Superior temporal gyrus (tissue), 1 donor: ENCODE measurements at regions not wholly inside any gene's neighbourhood (a gene's known extent, or its start where the extent isn't known, plus 50 kb on each side); places are given as distances from the start of the nearest gene placed in this dataset.

Source experiments
- DNase-seq: peaks from one replicate; pipeline ENCODE4 v3.0.0-alpha.2; 2016; ENCODE audit errors: extremely low spot score

DNA sequence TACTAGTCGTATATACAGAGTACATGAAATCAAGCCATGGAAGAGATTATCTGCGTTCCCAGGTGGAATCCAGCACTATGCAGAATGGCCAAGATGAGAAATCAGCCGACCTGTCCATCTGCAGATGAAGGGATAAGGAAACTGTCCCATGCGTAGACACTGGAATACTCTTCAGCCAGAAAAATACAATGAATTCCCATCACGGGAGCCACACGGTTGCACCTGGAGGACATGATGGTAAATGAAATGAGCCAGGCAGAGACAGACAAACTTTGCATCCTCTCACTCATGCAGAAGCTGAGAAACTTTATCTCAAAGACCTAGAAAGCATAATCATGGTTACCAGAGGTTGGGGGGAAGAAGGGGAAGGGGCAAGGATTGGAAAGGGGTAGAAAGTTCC lies 111.9 kb upstream of the TOP3B start:
- no peak for DNase-seq

DNA sequence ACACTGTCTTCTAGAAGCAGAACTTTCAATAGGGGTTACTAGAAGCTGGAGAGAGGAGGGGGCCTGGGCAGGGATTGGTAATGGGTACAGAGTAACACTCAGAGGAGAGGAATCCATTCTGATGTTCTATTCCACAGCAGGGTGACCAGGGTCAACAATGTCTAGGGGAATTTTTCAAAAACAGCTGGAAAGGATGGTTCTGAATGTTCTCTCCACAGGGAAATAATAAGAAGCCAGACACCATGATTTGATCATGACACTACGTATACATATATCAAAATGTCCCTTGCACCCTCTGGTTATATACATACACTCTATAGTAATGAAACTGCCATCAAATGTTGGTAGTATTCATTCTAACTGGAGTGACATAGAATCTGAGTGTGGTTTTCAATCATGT lies 111.2 kb upstream of the TOP3B start:
- no peak for DNase-seq

DNA sequence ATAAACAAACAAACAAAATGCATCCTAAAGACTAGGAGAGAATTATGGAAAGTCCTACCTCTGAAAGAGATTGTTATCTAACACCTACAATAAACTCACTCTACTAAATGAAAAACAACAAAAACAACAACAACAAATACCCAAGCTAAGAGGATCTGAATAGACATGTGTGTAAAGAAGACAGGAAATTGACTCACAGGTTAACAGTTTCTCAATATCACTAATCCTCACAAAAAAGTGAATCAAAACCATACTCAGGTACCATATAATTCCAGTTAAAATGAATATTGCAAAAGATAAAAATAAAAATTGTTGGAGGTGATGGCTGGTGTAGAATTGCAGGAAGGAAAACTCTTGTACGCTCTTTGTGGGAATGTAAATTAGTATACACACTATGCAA lies 110.4 kb upstream of the TOP3B start:
- no peak for DNase-seq

DNA sequence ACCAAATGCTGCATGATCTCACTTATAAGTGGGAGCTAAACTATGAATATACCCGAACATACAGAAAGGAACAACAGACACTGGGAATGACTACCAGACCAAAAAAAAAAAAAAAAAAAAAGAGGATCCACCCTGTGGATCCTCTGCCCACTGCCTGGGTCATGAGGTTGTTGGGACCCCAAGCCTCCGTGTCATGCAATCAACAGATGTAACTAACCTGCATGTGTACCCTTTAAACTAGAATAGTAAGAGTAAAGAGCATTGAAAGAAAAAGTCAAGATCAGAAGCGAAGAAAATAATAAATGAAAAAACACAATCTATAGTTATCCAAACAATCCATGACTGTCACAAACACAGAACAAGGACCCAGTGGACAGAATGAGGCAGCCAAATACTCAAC lies 109.5 kb upstream of the TOP3B start:
- no peak for DNase-seq

DNA sequence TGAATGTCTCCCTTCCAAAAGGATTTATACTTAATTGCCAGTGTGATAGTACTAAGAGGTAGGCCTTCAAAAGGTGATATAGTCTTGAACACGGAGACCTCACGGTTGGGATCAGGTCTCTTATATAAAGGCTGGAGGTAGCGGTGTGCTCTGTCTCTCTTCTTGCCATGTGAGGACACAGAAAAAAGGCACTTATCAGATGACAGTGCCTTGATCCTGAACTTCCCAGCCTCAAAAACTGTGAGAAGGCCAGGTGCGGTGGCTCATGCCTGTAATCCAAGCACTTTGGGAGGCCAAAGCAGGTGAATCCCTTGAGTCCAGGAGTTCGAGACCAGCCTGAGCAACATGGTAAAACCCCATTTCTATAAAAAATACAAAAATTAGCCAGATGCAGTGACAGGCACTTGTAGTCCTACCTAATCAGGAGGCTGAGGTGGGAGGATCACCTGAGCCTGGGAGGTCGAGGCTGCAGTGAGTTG lies 108.9 kb upstream of the TOP3B start:
- no peak for DNase-seq

DNA sequence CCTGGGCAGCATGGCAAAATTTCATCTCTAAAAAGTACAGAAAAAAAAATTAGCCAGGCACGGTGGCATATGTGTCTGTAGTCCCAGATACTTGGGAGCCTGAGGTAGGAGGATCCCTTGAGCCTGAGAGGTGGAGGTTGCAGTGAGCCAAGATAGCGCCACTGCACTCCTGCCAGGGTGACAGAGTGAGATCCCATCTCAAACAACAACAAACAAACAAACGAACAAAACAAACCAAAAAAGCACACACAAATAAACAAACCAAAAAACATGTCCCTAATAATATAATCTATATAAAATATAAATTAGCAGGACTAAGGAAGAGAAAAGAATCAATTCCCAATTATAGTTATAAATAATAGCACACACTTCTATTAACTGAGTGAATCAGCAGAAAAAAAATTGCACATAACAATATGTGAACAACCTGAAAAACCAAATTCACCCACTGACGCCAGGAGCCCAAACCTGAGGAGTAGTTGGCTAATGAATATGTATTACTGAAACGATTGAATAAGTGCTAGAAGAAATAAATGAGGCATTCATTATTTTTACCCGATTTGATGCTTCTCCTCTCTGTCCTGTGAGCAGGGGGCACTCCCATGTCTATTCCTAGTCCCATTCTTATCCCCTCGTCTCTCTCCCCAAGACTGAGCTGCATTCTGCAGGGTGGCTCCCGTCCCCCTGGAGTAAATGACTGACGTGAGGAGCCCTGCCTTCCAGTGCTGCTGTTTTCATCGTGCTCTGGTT lies 108.2 kb upstream of the TOP3B start:
- DNase-seq: no peak

DNA sequence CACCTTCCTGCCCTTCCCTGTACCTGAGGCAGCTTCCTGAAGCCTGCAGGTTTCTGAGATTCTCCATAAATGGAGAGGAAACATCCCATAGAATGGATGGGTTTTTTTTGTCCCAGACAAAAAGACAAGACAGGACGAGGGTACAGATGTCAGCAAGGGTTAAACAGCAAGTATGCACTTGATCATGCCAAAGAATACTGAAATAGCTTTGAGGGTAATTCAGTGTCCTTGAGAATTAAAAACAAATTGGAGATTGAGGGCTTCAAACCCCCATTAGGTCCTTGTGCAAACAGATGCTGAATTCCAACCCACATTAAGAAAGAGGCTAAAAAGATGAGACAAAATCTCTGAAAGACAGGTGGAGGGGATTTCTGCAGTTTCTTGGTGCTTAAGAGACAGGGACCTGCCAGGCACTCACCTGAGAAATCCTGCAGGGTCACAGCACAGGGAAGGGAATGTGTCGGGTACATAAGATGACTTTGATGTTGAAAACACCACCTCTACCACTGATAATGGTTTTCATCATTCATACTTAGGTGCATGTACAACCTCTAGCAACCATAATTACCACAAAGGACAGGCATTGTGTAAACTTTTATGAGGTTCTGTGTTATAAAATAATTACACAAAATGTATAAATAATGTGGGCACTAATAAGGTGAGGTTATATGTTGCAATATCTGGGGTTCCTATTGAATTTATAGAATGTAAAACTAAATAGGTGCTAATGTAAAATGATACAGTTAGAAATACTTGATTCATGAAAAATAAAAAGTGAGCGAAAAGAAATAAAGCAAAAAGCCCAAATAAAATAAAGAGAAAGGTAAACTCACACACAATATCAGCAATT lies 107.1 kb upstream of the TOP3B start:
- DNase-seq: no peak

DNA sequence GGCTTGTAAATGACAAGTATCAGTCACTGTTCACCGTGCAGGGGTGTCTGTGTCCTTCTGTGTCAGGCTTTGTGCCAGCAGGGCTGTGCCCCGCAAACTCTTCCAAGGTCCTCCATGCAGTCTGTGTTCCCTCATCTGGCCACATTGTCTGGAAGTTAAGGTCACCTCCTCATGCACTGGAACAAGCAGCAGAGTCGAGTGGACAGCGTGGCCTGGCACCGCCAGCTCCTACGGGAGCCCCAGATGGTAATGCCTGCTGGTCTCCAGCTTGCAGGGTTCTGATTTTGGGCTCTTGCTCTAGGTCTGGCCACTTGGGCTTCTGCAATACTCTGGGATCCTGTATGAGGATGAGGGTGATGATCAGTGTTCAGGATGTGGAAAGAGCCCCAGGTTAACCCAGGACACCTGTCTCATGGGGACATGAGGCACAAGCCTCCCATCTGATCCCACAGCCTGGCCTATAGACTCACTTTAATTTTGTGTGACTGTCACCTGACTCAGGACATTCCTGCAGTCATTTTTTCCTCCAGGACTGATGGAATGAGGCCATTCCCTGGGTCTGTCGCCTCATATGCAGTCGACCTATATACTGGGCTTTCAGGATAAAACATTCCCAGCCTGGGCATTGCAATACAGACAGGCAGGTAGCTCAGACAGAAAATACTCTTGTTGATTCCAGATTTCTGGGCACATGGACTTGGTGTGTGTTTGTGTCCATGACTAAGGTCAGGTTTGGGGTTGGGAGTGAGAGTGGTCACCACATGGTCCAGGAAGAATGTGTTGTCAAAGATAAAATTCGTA lies 106.3 kb upstream of the TOP3B start:
- no peak for DNase-seq

DNA sequence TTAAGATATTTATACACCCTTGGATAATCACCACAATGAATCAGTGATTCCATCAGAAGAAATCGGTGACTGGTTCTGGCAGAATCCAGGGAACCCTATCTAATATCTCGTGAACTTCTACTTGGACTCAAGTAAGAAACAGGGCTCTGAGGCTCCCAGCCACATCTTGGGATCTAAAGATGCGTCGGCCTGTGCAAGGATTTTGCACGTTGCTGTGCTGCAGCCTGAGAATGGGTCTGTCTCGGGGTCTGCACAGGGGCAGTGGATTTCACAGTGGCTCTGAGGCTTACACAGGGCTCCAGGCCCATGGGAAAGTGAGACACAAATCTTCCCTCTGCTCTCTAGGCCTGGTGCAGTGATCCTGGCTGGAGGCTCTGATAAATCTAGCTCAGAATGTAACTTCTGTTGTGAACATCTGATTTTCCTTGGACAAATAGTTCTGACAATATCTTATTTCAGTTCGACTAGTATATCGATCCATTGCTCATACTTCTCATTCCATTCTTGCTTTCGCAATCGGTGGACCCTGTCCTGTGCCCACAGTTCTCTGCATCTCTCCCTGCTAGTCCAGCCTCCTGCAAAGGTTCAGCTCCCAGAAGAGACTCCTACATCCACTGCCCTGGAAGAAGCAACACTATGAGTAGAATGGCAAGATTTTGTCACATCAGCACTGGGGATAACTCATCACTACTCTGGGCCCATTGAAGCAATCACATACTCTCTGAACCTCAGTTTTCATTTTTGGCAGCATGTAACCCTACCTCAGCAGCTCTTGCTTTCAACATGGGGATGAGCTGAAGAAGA lies 105.5 kb upstream of the TOP3B start:
- DNase-seq: no peak

DNA sequence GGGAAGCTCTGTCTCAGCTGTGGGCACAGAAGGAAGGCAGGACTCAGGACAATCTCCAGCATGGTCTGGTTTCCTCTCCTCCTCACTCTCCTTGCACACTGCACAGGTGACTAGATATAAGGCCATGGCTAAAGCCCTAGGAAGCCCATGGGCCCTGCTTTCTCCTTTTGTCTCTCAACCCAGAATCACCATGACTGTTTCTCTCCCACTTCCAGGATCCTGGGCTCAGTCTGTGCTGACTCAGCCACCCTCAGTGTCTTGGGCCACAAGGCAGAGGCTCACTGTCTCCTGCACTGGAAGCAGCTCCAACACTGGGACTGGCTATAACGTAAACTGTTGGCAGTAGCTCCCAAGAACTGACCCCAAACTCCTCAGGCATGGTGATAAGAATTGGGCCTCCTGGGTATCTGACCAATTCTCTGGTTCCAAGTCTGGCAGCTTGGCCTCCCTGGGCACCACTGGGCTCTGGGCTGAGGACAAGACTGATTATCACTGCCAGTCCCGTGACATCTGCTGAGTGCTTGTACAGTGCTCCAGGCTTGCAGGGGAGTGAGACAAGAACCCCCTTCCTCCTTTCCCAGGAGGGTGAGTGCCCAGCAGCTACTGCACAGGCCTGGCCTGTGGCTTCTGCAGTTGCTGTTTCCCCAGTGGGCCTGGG lies 104.0 kb upstream of the TOP3B start:
- DNase-seq: no peak

DNA sequence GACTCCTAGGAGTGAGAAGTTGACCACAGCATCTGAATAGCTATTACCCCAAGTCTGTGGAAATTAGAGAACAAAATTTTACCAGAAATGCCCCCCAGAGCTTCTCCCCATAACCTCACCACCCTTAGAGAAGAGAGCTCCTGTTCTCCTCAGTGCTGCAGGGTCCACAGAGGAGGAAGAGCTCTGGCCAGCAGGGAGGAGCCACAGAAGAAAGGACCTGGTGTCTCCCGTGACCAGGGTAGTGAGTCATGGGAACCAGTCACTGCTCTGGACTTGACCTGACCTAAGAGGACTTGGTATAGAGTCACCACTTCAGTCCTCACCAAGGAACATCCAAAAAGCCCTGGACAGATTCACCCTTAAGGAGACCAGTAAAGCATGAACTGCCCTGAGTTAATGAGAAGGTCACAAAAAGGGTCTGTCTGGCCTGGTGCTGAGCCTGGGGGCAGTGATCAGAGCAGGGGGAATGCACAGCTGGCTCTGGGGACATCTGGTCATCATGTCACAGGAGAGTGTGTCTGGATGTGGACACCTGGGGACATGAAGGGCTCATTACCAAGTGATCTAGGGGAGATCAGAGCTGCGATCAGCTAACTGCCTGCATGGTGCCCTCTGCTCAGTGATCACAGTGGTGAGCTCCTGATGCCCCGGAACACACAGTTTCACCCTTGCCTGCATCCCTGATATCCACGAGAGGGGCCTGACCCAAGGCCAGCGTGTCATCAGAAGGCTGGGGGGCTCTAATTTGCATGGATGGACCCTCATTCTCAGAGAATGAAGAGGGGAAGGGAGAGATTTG lies 103.3 kb upstream of the TOP3B start:
- DNase-seq: no peak

DNA sequence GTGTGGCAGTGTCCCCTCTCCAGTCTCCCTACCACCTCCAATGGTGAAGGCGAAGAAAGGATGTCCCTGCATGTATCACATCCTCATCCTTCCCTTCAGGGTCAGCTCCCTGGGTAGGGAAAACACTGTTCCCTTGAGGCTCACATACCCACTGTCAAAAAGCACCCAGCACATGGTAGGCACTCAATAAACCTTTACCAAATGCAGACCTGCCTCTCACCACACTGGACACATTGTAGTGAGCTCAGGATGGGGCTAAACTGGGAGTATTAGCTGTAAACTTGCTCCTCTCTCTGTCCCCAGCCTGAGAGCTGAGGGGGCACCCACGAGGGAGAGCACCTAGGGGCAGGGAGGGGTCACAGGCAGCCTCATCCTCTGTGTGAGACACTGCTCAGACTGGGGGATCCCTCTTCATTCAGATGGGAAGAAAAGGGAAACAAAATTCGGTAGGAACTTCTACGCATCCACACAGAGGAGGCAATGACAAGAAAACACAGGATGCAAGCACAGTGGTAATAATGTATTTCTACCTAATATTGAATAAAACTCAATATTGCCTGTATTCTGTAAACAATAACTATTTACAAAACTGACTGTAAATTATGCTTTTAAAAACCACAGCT lies 101.6 kb upstream of the TOP3B start:
- DNase-seq: no peak

DNA sequence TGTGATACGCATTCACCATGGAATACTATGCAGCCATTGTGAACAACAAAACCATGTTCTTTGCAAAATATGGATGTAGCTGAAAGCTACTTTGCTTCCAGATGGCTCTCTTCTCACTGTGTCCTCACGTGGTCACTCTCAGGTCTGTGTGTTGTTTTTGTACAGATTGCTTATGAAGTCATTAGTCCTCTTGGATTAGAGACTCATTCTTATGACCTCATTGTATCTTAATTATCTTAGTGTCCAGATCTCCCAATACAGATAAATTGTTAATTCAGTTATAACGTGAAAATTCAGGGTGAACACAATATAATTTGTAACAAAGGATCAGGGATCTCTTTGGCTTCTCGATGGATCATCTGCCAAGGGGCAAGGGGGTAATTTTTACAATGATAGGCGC lies 100.4 kb upstream of the TOP3B start:
- DNase-seq: no peak

DNA sequence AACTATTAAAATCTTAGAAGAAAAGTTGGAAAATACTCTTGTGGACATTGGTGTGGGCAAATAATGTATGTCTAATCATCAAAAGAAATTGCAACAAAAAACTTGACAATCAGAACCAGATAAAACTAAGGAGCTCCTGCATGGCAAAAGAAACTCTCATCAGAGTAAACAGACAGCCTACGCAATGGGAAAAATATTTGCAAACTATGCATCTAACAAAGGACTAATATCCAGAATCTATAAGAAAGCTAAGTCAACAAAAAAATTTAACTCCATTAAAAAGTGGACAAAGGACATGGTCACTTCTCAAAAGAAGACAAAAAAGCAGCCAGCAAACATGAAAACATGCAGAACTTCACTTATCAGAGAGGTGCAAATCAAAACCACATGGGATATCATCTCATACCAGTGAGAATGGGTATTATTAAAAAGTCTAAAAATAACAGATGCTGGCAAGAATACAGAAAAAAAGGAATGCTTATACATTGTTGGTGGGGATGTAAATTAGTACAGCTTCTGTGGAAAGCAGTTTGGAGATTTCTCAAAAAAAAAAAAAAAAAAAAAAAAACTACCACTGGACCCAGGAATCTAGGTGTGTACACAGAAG lies 99.7 kb upstream of the TOP3B start:
- no peak for DNase-seq

DNA sequence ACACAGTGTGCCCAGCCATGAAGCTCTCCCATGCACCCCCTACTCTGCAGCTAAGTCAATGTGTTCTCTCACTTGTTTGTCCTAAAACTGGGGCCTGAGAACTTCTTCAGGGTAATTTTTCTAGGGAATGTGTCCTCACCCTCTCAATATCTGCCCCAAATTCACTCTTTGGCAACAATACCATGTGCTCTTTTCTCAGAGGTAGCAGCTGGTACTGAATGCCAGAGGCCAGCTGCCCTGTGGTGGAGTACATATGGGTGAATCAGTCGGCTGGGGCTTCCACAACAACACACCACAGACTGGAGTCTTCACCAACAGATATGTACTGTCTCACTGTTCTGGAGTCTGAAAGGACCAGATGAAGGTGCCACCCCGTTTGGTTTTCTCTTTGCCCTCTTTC lies 97.7 kb upstream of the TOP3B start:
- DNase-seq: no peak

DNA sequence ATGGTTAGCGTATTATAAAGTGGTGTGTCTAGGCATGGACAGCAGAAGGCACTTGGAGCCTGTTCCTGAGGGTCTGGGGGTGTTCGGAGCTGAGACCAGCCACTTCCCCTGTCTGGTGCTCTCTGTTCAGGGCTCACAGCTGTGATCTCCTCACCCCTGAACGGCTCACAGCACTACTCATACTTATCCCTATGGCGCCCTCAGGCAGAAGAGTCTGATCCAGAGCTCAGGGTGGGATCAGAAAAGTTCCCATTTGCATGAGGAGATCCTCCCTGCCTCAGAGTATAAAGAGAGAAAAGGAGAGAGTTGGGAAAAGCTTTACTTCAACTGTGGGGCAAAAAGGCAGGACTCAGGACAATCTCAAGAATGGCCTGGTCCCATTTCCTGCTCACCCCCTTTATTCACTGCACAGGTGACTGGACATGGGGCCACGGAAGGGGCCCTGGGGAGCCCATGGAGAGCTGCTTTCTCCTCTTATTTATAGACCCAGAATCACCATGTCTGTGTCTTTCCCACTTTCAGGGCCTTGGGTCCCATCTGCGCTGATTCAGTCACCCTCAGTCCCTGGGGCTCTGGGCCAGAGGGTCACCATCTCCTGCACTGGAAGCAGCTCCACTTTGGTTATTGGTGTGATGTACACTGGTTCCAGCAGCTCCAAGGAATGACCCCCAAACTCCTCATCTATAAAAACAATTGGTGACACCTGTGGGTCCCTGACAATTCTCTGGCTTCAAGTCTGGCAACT lies 97.0 kb upstream of the TOP3B start:
- DNase-seq: no peak

DNA sequence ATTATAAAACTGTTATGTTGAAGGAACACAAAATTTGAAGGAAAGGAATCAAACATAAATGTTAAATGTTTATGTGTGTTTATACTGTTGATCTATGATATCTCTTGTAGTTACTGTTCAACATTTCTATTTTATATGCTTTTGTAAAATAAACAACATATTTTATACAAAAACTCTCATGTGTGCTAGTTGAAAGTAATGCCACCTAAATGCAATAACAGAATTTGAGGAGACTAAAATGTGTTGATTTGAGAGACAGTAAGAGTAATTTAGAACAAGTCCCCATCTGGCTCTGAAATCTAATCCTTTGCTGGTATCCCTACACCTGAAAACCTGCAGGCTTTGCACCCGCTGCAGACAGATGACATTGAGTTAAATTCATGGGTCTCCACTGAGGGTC lies 95.7 kb upstream of the TOP3B start:
- DNase-seq: no peak

DNA sequence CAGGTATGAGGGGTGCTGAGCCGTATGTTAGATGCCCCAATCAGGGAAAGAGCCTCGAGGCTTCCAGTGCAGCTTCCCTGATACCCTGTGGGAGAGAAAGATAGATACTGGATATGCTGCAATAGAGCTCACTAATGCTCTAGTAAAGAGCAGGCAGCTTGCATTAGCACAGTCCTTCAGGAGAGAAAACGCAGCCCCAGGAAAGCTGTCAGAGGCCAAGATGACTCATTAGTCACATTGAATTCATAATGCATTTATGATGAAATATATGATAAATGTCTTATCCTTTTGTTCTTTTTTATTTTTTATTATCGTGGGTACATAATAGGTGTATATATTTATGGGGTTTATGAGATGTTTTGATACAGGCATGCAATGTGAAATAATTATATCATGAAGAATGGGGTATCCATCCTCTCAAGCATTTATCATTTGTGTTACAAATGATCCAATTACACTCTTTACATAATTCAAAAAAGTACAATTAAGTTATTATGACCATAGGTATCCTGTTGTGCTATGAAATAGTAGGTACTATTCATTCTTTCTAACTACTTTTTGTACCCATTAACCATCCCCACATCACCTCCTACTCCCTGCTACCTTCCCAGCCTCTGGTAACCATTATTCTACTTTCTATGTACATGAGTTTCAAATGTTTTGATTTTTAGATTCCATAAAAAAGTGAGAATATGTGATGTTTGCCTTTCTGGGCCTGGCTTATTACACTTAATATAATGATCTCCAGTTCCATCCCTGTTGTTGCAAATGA lies 94.5 kb upstream of the TOP3B start:
- peak; percentile 9 for DNase-seq
